CD4-positive, alpha-beta T cell treated with Interleukin-12 subunit alpha and Interleukin-12 subunit beta, for 1 hour (primary cell): ENCODE measurements at regions not wholly inside any gene's neighbourhood (a gene's known extent, or its start where the extent isn't known, plus 50 kb on each side); places are given as distances from the start of the nearest gene placed in this dataset.

Source experiments
- DNase-seq: peaks from one replicate; pipeline ENCODE4 v3.0.0-alpha.2; 2020

DNA sequence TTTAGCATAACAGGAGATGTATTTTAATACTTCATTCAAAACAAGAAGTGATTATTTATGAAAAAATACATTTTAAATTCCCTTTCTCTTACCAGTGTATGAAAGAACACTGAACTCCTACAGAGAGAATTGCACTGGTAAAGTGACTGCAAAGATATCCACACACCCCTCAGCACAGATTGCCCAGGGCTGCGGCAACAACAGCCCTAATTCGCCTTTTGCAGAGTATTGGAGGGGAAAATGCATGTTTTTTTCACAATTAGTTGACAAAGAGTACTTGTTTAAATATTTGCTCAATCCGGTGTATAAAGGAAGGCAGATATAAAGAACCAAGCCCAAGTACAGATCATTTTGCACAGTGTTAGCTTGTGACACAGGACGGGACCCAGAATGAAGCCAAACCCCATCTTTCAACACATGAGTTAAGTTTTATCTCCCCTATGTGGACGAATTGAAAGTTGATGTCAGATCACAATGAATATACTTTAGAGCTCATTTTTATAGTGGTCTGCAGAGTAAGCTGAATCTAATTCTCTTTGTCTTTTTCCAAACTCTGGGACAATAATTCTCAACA, 551.4 kb upstream of the IGFBP7 start:
- no peak for DNase-seq

GRCh38 chr4:57658673-57659072, 548.5 kb upstream of the IGFBP7 start:
- no peak for DNase-seq

DNA sequence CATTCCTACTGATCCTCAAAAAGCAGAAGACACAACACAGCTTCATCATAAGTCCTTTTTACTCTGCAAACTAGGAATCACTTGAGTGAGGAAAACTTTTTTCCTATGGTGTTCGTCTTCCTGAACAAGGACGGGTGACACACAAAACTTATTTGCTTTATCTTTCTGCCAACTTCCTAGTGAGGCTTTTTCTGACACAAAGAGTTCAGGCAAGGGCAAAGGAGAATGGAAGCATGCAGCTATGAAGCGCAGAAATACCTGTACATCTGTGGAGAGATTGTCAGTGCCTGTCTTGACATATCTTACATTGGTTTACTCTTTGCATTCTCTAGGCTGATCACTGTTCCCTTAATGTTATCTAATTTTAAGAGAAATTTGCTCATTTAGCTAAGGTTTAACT, 548.0 kb upstream of the IGFBP7 start:
- no peak for DNase-seq

DNA sequence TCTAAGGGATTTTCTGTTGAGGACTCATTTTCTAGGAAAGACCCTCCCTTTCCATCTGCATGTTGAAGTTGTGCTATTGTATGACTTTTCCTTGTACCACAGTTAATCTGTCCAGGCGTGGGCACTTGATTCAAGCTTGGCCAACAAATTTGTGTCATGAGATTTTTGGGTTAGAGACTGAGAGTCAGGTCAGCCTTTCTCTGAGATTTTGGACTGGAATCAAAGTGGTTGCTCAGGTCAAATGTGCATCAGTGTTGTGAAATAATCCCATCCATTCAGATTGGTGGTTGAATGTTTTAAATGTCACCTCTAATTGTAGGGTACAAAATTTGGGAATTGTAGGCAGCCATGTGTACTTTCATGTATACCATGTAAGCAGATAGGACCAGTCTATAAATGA, 545.2 kb upstream of the IGFBP7 start:
- DNase-seq = no peak

- DNase-seq = no peak
Measured at GRCh38 chr4:57652779-57653178, 542.6 kb upstream of the IGFBP7 start.

DNA sequence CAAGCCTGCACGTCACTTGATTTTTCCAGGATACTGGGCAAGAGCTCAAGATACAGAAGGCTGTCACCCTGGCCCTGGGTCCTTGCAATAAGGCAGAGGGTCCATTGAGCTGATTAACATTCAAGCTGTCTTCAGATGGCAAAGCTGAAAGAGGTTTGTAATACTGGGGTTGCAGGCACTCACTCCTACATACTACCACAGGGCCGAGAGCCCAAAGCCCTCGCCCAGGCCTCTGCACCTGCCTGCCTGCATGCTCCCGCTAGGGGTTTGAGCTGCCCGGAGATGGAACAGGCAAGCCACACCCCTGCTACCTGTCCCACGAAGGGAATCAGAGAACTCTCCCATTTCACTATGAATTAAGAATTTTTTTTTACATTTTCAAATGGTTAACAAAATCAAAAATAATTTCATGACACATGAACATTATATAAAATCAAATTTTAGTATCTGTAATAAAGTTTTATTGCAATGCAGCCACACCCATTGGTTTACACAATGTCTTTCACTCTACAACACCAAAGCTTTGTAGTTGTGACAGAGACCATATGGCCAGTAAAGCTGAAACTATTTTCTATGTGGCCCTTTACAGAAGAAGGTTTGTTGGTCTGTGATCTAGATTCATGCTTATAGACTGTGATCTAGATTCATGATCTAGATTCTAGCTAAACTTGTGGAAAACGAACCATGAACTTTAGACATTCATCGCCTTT, 530.4 kb upstream of the IGFBP7 start:
- DNase-seq = no peak

- no peak for DNase-seq
Measured at GRCh38 chr4:57639561-57640382, 529.6 kb upstream of the IGFBP7 start.

DNA sequence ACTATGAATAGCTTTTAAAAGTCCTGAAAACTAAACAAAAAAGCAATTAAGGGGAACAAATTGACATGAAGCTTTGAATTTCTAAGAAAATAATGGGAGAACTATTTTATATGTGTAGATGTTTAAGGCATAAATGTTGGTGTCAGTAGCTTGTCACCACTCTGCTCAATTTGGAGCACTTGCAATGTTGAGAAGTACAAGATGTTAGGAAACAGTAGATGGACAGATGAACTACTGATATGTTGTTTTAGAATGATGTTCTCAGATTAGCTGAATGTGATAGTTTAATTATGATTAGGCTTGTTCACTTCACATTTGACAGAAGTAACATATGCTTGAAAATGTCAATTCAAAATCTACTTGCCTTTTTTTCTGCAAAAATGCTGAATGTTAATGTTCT, 525.7 kb upstream of the IGFBP7 start:
- no peak for DNase-seq

GRCh38 chr4:57633212-57633859, 523.2 kb upstream of the IGFBP7 start:
- no peak for DNase-seq

- no peak for DNase-seq
Measured at GRCh38 chr4:57632564-57632963, 522.4 kb upstream of the IGFBP7 start.

GRCh38 chr4:57631147-57631546, 521.0 kb upstream of the IGFBP7 start:
- DNase-seq = no peak

- no peak for DNase-seq
Measured at GRCh38 chr4:57628004-57628403, 517.8 kb upstream of the IGFBP7 start.

DNA sequence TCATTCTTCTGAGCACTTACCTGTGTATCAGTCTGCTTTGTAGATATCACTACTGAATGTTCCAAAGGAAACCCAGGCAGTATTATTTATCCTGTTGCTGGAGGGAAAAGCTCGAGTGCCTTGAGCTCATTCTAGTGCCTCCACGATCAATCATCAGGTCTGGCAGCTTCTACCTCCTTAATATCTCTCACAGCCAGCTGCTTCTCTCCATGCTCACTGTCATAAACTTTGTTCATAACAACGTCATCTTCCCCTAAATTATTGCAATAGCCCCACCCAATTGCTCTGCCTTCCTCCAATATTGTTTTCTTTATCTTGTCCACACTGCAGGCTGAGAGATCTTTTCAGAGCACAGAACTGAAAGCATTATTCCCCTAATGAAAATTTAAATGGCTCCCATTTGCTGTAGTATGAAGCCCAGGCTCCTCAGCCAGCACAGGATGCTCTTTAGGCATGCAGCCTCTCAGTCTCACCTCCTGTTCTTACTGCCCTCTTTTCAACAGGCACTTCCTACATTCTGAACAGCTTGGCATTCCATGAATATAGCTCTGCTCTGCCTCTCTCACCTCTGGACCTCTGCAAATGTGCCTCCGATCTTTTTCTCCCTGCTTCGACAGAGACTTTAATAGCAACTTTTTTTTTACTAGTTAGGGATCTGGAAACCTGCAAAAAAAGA, 504.2 kb upstream of the IGFBP7 start:
- DNase-seq = no peak

DNA sequence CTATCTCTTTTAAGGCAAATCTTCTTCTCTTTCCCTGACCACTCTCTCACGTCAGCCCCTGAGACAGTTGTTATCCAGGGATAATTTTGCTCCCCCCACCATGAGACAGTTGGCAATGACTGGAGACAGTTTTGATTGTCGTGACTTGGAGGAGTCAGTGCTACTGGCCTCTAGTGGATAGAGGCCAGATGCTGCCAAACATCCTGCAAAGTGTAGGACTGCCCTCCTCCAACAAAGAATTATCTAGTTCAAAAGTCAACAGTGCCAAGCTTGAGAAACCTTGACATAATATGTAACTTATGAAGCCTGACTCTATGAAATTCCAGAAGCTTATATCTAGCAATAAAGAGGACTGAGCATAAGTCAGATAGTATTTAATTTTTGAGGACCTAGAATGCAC, 502.1 kb upstream of the IGFBP7 start:
- DNase-seq = no peak

DNA sequence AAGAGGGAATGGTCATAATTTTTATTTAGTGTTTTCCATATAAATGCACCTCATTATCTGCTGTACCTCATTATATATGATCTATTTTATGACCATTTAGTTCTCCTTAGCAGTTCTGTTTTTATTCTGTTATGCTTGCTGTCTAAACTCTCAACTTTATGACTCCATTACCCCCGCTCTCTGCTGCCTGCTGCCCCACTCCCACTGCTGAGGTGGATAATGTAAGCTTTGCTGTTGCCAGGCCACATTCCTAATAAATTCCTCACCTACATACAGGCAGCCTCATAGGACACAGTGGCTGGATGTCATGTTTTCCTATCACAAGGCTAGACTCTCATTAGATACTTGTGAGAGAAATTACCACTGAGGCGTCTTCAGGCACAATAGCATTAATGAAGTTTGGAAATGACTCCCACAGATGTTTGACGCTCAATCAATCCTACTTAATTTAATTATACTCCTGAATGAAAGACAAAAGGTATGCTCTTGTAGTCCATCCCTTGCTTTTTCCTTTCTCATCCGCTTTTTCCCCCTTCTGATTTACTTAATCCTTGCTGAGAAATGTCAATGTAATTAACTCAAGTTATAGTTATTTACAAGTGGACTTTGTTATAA, 497.5 kb upstream of the IGFBP7 start:
- no peak for DNase-seq

DNA sequence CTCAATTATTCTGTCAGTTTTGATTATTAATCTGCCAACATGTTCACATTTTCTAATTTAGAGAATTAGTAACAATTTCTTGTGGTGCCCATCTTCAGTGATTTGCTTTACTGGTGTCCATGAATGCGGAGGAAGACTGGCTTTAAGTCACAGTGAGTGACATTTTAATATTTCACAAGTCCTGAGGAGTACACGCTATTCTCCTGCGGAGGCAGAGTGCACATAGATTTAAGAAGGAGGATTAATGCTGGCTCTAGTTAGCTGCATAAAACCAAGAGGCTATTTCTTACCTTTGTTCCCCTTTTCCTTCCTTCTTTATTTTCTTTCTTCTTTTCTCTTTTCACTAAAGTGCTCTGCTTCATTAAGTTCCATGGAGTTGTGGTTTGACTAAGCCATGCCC, 495.2 kb upstream of the IGFBP7 start:
- no peak for DNase-seq

GRCh38 chr4:57602141-57602540, 492.0 kb upstream of the IGFBP7 start:
- no peak for DNase-seq

DNA sequence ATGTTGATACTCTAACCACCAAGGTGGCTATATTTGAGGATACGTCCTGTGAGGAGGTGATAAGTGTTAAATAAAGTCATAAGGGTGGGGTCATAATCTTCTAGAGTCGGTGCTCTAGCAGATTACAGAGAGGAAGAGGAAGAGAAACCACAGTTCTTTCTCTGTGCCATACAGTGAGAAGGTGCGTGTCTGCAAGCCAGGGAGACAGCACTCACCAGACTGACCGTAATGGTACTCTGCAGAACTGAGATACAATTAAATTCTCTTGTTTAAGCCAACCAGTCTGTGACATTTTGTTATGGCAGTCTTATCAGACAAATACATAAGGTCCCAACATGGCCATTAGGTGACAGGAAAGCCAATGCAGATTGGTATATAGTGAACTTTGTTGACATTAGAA, 480.9 kb upstream of the IGFBP7 start:
- no peak for DNase-seq

DNA sequence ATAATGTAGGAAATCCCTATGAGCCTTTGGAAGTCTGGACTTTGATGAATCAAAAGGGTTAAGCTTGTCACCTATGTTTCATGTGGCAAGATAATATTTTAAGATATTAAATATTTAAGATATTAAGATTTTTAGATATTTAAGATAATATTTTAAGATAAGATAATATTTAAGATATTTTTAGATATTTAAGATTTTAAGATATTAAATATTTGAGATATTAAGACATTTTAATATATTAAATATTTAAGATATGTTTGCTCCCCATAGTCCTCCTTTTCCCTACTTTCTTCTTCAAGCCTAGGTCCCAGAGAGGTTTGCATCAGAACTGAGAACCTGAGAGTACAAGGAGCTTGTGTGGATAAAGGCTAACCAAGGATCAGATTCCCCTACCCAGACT, 478.4 kb upstream of the IGFBP7 start:
- no peak for DNase-seq

- no peak for DNase-seq
Measured at GRCh38 chr4:57580710-57581599, 470.8 kb upstream of the IGFBP7 start.

DNA sequence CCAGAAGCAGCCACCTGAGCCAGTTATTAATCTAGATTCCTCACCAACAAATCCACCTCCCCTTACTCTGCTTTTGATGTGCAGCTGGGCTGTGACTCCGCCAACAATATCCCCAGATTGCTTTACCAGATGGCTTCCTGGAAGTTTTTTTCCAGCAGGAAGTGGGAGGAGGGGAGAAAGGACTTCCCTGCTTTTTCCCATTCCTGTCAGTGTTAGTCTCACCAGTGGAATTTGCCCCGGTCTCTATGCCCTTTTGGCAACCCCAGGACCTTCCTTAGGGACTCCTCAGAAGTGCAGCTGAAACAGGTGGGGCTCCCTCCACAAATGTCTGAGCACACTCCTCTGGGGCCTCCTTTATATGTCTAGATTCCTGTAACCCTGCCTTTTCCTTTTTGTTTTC, 465.2 kb upstream of the IGFBP7 start:
- DNase-seq = no peak
